Breast epithelium (tissue), 3 donors: ENCODE measurements at regions not wholly inside any gene's neighbourhood (a gene's known extent, or its start where the extent isn't known, plus 50 kb on each side); places are given as distances from the start of the nearest gene placed in this dataset.

Source experiments
- POLR2A ChIP-seq: fragments of 450-650 bp; IDR thresholded peaks from one replicate; pipeline ENCODE4 v1.6.1; 2016; ENCODE audit warnings: antibody characterized with exemption, mild to moderate bottlenecking, moderate library complexity
- TF ChIP-seq, protein P1 (sequence below), 3 donors: fragments of 450-650 bp; IDR thresholded peaks; one replicate each; pipeline ENCODE4 v1.5.1; 2016 to 2017; ENCODE audit warnings: antibody characterized with exemption in 3 of 3, mild to moderate bottlenecking in 3 of 3, moderate library complexity in 3 of 3

DNA sequence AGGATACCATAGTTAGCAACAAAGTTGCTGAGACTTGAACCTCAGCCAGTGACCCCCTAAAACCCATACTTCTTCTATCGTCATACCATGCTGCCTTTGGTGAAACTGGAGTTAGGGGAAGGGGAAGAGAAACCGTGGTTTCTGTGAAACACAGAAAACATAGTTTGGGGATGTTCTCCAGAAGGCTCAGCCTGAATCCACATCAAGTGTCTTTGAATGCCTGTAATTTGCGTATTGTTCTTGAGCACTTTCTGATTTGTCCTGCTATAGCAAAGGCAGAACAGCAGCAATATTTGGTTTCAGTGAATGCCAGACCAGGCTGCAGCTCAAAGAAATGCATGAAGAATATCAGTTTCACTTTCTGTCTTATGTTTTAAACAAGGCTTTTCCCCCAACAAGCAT, 258.7 kb downstream of the TTC32 start:
- no peak for TF ChIP-seq POLR2A
- TF ChIP-seq, protein P1, sequence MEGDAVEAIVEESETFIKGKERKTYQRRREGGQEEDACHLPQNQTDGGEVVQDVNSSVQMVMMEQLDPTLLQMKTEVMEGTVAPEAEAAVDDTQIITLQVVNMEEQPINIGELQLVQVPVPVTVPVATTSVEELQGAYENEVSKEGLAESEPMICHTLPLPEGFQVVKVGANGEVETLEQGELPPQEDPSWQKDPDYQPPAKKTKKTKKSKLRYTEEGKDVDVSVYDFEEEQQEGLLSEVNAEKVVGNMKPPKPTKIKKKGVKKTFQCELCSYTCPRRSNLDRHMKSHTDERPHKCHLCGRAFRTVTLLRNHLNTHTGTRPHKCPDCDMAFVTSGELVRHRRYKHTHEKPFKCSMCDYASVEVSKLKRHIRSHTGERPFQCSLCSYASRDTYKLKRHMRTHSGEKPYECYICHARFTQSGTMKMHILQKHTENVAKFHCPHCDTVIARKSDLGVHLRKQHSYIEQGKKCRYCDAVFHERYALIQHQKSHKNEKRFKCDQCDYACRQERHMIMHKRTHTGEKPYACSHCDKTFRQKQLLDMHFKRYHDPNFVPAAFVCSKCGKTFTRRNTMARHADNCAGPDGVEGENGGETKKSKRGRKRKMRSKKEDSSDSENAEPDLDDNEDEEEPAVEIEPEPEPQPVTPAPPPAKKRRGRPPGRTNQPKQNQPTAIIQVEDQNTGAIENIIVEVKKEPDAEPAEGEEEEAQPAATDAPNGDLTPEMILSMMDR (IDR thresholded peaks at IDR 0.05) = no peak
